Dedifferentiated amniotic fluid mesenchymal stem cell (primary cell): ENCODE measurements at regions not wholly inside any gene's neighbourhood (a gene's known extent, or its start where the extent isn't known, plus 50 kb on each side); places are given as distances from the start of the nearest gene placed in this dataset.

Source experiments
- DNase-seq: peaks from one replicate; pipeline ENCODE4 v3.0.0-alpha.2; 2016; ENCODE audit errors: extremely low spot score

- DNase-seq = no peak
Measured at GRCh38 chr12:53836119-53836655, 84.4 kb upstream of the CISTR start.

- no peak for DNase-seq
Measured at GRCh38 chr12:53838978-53839377, 87.2 kb upstream of the CISTR start.

- DNase-seq = no peak
Measured at GRCh38 chr12:53840316-53840715, 88.5 kb upstream of the CISTR start.

DNA sequence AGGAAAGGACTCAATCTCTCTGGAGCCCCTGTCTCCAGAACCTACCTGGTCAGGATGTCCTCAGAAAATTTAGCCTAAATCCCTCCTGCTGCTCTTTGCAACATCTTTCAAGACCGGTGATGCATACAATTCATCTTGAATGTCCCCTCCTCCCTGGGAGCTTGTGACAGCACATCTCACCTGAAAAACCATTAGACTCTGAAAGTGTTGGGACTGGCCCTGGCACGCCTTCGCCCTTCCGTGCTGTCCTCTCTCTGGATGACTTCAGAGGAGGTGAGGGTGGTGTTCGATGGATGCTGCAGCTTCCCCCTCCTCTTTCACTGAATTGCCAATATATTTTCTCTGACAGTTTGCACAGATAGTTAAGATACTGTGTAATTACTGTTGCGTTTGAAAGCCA, 90.9 kb upstream of the CISTR start:
- DNase-seq = no peak

GRCh38 chr12:53843545-53843944, 91.8 kb upstream of the CISTR start:
- DNase-seq = no peak

DNA sequence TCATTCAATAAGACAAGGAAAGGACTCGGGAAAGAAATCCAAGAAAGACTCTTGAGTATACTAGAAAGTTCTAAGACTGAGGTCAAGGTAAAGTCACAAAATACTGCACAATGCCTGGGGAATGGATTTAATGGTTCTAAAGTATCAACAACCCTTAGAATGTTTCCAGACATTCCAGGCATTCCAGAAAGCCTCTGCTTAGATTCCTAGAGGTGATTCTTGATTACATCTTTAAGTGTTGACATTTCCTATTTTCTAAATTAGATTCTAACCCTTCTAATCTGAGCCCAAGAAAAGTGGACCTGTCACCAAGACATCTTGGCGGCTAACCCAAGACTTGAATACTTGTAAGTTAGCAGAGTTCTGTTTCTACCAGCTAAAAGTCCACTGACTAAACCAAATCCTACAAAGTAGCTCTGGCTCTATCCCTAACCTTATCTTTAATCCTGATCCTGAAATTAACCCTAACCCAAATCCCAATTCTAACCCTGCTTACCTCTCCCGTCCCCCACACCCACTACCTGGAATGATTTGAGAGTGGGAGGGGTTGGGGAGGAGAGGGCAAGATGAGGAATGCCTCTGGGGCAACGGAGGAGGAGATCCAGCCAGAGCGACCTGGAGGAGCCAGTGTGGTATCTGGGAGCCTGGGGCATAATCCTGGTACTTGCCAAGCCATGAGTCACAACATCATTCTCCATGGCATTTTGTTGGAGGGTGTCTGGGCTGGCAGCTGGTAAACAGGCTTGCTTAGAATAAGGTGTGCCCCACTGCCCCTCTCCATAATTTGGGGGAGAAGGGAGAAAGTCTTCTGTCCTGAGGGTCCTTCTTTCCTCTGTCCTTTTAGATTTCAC, 93.4 kb upstream of the HOXC13 start:
- peak; percentile 57 for DNase-seq

DNA sequence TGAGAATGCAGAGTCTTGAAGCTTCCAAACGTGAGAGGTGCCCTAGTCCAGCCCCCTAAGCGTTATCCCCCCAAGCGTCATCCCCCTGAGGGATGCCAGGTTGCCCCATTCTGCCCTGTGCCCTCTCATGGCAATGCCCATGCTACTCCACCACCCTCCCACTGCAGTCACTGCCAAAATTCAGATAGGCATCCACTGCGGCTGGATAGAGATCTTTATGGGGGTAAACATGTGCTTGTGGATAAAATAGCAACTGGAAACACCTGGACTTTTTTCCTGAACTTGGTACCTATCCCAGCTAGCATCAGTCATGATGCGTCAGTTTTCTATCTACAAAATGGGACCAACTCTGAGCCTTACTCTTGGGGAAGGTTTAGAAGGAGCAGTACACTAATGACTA, 92.7 kb upstream of the HOXC13 start:
- DNase-seq = no peak

DNA sequence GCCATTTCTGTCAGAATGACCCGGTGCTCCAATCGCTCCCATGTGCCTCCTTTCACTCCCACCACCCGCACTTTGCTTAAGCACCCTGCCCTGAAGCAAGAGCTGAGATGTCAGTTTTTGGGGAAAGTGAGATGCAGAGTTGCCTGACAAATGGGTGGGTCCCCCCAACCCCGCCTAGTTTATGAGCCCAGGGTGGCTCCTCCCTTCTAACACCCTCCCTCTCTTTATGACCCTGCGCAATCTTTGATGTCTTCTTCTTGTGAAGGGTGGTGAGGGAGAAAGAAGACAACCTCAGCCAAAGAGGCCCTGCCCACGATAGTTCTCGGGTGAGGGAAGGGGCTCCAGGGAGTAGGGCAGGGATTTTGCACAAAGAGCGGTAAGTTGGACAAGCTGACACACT, 89.5 kb upstream of the HOXC13 start:
- no peak for DNase-seq

DNA sequence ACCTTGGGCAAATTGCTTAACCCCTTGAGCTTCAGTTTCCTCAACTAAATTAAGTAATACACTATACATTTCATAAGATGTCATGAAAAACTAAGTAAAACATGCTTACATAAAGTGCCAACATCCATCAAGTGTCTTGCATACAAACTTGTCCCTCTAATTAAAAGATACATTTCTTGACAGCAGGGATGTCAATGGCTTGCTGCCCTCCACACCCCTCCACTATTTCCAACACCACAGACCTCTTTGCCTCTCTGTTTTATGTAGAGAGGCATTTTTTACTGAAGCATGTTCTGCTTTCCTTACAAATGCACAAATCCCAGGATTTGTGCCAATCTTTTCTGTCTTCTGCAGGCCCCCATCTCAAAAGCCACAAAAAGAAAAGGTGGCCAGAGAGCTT, 89.0 kb upstream of the HOXC13 start:
- DNase-seq = no peak

DNA sequence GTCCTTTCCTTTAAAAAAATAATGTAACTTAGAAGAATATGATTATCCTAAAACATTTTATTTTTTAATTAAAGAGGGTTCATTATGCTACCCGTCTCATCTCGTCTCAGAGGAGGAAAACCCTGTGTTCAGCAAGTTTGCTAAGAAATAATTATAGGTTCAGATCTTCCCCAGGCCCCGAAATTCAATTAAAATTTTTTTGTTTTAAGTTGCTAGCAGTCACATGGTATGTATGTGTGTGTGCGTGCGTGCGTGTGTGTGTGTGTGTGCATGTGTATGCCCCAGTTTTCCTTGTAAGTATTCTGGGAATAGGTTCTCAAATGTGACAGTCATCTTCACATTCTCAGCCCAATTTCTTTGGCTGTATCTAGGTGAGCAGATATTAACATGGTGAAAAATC, 86.6 kb upstream of the HOXC13 start:
- no peak for DNase-seq

DNA sequence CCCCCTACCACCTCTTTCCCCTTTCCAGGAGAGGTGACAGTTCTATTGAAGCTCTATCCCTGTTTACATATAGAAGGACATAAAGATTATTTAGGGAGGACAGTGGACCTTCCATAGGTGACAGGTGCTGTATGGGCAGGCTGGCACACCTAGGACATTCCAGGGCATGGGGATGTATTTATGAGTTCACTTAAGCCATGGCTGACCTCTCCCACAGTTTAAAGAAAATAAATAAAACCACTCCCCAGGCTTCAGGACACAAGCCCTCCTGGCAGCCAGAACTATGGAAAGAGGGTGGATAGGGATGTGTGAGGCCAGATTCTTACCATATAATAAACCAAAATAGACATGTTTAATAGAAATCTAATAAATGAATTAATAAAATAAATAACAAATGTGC, 85.6 kb upstream of the HOXC13 start:
- no peak for DNase-seq

GRCh38 chr12:53854701-53855316, 83.8 kb upstream of the HOXC13 start:
- no peak for DNase-seq

DNA sequence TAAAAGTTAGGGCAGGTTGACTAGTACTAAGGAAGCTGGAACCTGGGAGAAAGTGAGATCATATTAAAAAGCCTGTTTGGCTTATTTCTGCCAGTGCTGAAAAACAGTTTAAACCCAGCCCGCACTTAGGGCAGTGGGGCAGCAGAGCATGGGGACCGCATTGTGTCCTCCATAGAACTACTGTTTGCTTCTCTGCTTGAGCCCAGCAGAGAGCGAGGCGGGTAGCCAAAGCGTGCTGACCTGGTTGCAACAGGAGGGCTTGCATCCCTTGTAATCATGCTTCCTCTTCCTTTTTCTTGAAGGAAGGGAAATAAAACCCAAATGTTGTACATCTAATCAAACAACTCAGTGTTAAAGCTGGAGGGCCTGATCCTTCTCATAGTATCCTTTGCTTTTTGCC, 82.5 kb upstream of the HOXC13 start:
- DNase-seq = no peak

DNA sequence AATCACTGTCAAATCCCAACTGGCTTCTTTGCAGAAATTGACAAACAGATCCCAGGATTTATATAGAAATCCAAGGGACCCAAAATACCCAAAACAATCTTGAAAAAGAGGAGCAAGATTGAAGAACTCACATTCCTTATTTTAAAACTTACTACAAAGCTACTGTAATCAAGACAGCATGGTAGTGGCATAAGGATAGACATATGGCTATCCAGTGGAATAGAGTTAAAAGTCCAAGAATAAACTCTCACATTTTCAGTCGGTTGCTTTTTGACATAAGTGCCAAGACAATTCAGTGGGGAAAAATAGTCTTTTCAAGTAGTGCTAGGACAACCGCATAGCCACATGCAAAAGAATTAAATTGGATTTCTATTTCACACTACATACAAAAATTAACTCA, 81.0 kb upstream of the HOXC13 start:
- DNase-seq = no peak

- DNase-seq = no peak
Measured at GRCh38 chr12:53860426-53861345, 77.9 kb upstream of the HOXC13 start.

GRCh38 chr12:53862206-53862605, 76.4 kb upstream of the HOXC13 start:
- no peak for DNase-seq

DNA sequence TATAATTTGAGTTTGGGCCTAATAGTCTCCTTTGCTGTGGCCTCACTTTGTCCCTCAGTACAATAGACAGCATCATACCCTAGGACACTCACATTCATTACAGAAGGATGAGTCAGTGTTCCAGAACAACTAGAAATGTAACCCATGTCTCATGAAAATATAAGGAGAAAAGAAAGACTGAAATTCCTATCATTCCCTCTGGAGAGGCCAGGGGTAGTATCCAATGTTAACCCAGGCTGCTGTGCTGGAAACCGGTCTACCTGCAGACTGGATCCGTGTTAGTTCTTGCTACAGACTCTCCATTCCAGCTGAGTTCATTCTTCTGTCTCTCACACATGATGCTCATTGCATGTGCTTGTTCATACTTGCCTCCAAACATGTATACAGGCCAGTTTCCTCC, 75.8 kb upstream of the HOXC13 start:
- DNase-seq = no peak

GRCh38 chr12:53866727-53867126, 71.9 kb upstream of the HOXC13 start:
- no peak for DNase-seq

DNA sequence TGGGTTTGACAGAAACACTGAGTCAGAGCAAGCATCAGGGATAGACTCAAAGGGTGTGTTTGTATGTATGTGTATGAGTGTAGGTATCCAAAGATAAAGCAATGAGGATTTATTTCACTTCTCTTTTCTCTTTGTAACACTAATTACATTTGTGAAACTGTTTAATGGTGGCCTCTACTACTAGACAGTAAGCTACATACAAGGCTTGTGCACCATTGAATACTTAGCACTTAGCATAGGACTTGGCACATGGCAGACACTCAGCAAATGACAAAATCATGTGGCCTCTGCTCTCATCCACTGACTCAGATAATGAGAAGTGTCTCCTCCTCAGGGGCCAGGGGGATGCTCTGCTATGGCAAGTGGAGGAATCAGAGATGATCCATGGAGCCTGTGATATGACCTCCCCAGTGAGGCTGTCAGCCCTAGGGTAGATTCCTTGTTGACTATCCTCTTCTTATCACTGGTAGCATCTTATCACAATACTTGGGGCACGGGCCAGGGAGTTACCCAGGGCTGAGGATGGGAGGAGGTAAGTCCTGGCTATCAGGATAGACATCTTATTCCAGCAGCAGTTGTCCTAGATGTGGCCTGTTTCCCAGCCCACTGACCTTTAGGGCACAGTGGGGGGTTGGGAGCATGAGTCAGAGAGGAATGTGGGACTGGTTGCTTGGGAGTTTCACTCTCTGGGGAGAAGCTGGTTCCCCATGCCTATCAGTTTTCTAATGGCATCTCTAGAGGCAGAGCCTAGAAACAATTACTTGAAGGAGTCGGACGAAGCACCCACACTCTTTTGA, 71.2 kb upstream of the HOXC13 start:
- no peak for DNase-seq

DNA sequence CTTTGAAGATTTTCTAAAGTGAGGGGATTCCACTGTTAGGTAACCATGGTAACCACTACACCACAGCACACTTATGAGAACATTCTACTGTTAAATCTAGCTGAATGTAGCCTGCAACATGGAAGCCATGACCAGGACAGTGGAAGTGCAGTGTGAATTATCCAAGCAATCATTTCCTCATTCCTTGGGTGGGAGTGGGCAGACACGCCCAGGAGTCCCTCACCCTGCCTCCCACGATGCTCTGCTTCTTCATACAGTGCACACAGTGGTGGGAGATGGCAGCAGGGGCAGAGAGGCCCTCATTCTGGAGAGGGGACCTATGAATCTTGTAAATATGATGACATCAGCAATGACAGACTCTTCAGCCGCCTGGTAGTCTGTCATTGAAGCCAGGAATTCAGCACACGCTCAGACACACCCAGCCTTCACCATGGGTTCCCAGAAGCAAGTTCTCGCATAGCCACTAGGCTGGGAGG, 70.1 kb upstream of the HOXC13 start:
- DNase-seq = no peak

DNA sequence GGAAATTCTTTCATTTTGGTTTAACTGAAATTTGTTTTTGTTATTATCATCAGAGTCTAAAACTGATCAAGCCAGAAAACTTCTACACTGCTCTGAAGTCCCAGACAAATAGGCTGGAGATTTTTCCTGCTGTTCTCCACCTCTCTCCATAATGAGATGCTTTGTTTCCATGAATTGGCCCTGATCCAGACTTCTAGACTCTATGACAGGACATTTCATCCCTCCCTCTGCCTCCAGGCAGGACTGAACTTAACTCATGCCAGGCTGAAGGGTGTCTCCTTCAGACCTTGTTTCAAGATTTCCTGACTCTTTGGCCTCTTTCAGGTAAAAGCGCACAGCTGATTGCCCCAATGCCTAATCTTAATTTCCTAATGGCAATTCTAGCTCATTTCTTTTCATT, 69.1 kb upstream of the HOXC13 start:
- DNase-seq = no peak
